ENCODE measurements at regions not wholly inside any gene's neighbourhood (a gene's known extent, or its start where the extent isn't known, plus 50 kb on each side); places are given as distances from the start of the nearest gene placed in this dataset.
"Not testable (repeated sequence)": the region's sequence is repeated elsewhere in the genome, so short reads cannot be mapped to it uniquely, and the experiment has no call there.

DNA sequence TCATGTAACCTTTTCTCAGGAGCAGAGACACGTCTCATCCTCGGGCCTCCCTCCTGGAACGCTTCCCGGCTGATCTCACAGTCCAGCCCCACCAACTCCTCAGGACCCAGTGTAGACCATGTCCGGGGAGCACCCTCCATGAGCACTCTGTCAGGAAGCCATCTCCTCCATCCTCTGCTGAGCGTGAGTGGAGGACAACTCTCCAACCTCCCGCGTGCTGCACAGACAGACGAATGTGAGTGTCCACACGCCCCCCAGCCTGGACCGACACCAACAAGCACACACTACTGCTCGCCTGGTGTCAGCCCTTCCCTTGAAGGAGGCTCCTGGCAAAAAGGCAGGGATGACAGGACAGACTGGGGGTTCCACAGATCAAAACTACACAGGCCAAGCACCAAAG is 86.6 kb downstream of the SHANK2 start:
- Mint-ChIP-seq H3K27ac (no peak overlapping the region), H3K4me3 (no peak overlapping the region), H3K27me3 (no peaks in the 10 kb centered on the region), H3K36me3 (no peaks in the 10 kb centered on the region), H3K9me3 (no peaks in the 10 kb centered on the region), H3K4me1 (ENCODE audit: unreplicated experiment) (no peaks in the 10 kb centered on the region)
- TF ChIP-seq, protein P1, sequence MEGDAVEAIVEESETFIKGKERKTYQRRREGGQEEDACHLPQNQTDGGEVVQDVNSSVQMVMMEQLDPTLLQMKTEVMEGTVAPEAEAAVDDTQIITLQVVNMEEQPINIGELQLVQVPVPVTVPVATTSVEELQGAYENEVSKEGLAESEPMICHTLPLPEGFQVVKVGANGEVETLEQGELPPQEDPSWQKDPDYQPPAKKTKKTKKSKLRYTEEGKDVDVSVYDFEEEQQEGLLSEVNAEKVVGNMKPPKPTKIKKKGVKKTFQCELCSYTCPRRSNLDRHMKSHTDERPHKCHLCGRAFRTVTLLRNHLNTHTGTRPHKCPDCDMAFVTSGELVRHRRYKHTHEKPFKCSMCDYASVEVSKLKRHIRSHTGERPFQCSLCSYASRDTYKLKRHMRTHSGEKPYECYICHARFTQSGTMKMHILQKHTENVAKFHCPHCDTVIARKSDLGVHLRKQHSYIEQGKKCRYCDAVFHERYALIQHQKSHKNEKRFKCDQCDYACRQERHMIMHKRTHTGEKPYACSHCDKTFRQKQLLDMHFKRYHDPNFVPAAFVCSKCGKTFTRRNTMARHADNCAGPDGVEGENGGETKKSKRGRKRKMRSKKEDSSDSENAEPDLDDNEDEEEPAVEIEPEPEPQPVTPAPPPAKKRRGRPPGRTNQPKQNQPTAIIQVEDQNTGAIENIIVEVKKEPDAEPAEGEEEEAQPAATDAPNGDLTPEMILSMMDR (conservative IDR thresholded peaks at IDR 0.05) = no peak
- no peak for DNase-seq (ENCODE audit: extremely low spot score, unreplicated experiment)

DNA sequence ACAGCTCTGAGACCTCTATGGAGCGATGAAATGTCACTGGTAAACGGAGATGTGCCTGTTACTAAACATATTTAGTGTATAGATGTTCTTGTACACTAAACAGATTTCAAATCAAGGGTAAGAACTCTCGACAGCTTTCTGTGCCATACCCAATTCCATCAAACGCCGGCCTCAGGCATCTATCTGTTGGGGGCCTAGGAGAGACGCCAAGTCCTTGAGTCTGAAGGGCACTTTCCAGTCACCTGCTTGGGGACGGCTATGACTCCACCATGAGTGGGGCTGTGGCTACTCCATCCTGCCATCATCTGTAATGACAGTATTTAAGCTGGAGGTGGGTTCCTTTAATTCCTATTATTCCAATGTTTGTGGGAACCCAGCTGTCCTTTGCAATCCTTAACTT is 87.8 kb downstream of the SHANK2 start:
- no peaks in the 10 kb centered on the region for H3K36me3 Mint-ChIP-seq
- DNase-seq (ENCODE audit: extremely low spot score, unreplicated experiment) = no peak
- H3K27me3 Mint-ChIP-seq = no peaks in the 10 kb centered on the region
- TF ChIP-seq, protein P1 (conservative IDR thresholded peaks at IDR 0.05) = no peak
- H3K4me3 Mint-ChIP-seq = no peak overlapping the region
- H3K9me3 Mint-ChIP-seq = no peaks in the 10 kb centered on the region
- no peaks in the 10 kb centered on the region for H3K4me1 Mint-ChIP-seq (ENCODE audit: unreplicated experiment)
- no peak overlapping the region for H3K27ac Mint-ChIP-seq

DNA sequence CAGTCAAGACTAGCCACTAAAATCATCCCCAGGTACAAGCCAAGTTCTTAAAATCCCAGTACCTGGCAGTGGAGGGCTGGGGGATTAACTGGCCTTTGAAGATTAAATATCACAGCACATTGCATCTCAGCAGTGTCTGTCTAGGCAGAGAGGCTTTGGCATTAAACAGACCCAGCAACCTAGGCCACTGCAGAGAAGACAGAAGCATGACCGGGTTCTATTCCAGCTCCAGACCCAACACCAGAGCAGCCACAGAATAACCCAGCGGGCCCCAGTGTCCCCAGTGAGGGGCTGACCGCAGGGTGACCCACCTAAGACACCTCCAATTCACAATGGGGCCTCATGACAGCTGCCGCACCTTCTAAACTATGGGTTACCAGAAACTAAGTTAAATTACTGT is 88.2 kb downstream of the SHANK2 start:
- Mint-ChIP-seq H3K4me1 (ENCODE audit: unreplicated experiment) (no peaks in the 10 kb centered on the region), H3K36me3 (no peaks in the 10 kb centered on the region), H3K9me3 (no peaks in the 10 kb centered on the region), H3K27me3 (no peaks in the 10 kb centered on the region), H3K4me3 (no peak overlapping the region), H3K27ac (no peak overlapping the region)
- TF ChIP-seq, protein P1 (conservative IDR thresholded peaks at IDR 0.05) = no peak
- DNase-seq (ENCODE audit: extremely low spot score, unreplicated experiment) = no peak

DNA sequence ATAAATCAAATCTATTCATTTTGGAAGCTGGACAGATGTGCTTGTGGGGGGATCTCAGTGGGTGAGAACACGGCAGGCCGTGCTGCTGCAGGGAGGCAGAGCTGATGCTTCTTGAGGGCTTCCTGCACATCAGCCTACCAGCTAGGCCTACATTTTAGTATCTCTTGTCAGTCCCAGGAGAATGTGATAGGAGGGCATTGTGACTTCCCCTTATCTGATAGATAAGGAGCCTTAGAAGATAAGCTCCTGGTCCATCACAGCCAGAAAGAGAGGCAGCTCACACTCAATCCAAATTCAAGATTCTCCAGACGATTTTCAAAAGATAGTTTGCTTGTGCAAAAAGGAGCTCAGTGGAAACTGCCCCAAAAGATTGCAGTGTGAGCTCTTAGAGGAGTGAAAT is 89.0 kb downstream of the SHANK2 start:
- Mint-ChIP-seq H3K4me3 (no peak overlapping the region), H3K4me1 (ENCODE audit: unreplicated experiment) (no peaks in the 10 kb centered on the region), H3K9me3 (no peaks in the 10 kb centered on the region), H3K27me3 (no peaks in the 10 kb centered on the region), H3K36me3 (no peaks in the 10 kb centered on the region), H3K27ac (no peak overlapping the region)
- TF ChIP-seq, protein P1 (conservative IDR thresholded peaks at IDR 0.05) = no peak
- DNase-seq (ENCODE audit: extremely low spot score, unreplicated experiment) = no peak

DNA sequence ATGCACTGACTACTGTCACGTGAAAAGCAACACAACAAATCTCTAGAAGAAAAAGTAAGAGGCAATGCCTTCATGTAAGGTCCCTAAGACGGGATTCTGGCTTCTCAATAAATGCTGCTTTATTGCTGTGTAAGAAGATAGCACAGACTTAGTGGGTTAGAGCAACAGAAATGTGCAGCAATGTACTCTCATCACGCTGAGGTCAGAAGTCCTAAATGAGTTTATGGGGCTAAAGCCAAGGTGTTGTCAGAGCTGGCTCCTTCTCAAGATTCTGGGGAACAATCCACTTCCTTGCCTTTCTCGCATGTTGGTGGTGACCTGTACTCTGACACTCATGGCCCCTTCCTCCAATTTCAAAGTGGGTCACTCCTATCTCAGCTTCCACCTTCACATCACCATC is 93.4 kb downstream of the SHANK2 start:
- Mint-ChIP-seq H3K9me3 (no peaks in the 10 kb centered on the region), H3K27ac (no peak overlapping the region), H3K27me3 (no peaks in the 10 kb centered on the region), H3K4me1 (ENCODE audit: unreplicated experiment) (peaks cover 11% of the 10 kb centered on the region), H3K4me3 (no peak overlapping the region), H3K36me3 (peaks cover 5% of the 10 kb centered on the region)
- TF ChIP-seq, protein P1 (conservative IDR thresholded peaks at IDR 0.05) = no peak
- DNase-seq (ENCODE audit: extremely low spot score, unreplicated experiment) = no peak

DNA sequence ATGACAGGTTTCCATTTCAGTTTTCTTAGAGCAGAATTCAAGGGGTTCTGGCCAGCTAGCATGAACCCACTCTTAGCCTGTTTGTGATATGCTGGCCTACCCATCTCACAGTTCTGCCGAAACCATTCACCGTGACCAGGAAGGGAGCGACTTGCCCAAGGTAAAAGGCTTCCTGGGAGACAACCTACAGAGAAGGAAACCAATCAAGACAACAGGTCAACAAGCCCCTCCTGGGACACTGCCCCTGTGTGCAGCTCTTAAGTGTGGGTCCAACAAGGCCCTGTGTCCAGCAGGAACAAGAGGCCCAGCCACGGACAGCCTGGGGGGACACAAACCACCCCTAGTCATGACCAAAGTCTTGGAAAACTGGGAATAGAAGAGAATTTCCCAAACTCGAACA is 94.7 kb downstream of the SHANK2 start:
- H3K27me3 Mint-ChIP-seq; DNase-seq (ENCODE audit: extremely low spot score, unreplicated experiment); H3K27ac Mint-ChIP-seq; H3K9me3 Mint-ChIP-seq; H3K36me3 Mint-ChIP-seq; H3K4me3 Mint-ChIP-seq: not testable (repeated sequence)
- H3K4me1 Mint-ChIP-seq (ENCODE audit: unreplicated experiment) = peaks cover 19% of the 10 kb centered on the region
